HepG2 (cell line): ENCODE measurements at regions not wholly inside any gene's neighbourhood (a gene's known extent, or its start where the extent isn't known, plus 50 kb on each side); places are given as distances from the start of the nearest gene placed in this dataset.

Experiments used
- ATAC-seq: fragments of 200-7000 bp; cut with Tn5 transposase; 3 replicates; pipeline ENCODE4 v1.9.1; 2020; ENCODE audit warnings: mild to moderate bottlenecking, moderate library complexity
- BruUV-seq: library from RNA; stranded (reverse); fragments of 400-500 nt; replicated peaks from 2 replicates; lab custom pipeline; 2021; lab: Mats Ljungman, UMichigan
- CTCF ChIA-PET: fragments of 300-600 bp; formaldehyde crosslinking; extraction: SDS; loops from one replicate; lab custom pipeline; 2021; ENCODE audit warnings: low total read pairs, inconsistent platforms, low intra/inter-chr PET ratio; lab: Yijun Ruan, JAX
- POLR2A ChIA-PET: fragments of 350-600 bp; sonication (Branson Sonifier 250); formaldehyde crosslinking; loops from one replicate; lab custom pipeline; 2020; ENCODE audit warnings: antibody characterized with exemption, inconsistent platforms; lab: Yijun Ruan, JAX
- DNase-seq: peaks from one replicate; pipeline ENCODE4 v3.0.0-alpha.2; 2015; ENCODE audit warnings: low spot score
- FAIRE-seq: peaks from 3 replicates; lab custom pipeline; 2011; peaks lifted over from hg19 to GRCh38; lab: Jason Lieb, UNC
- H2AFZ ChIP-seq: one replicate; pipeline ENCODE4 v1.6.1; 2011; ENCODE audit warnings: low read length, inconsistent platforms
- H3K27ac ChIP-seq: fragments of 300-600 bp; 3 replicates; pipeline ENCODE4 v1.8.0; 2011; ENCODE audit warnings: mixed run types, mild to moderate bottlenecking, mixed read lengths, low read length, inconsistent platforms; ENCODE audit not compliant: insufficient read depth; ENCODE audit errors: extremely low read length
- H3K27me3 ChIP-seq, 2 experiments: fragments of 200-600 bp in 1 of 2; 2 replicates in 1 of 2; 3 replicates in 1 of 2; pipeline versions ENCODE4 v1.6.0 to v1.8.0; 2011; ENCODE audit warnings: low read length in 2 of 2, mild to moderate bottlenecking in 2 of 2, moderate library complexity in 2 of 2, inconsistent platforms in 1 of 2; ENCODE audit not compliant: insufficient read depth in 2 of 2, control insufficient read depth in 1 of 2
- H3K36me3 ChIP-seq, 2 experiments: fragments of 200-600 bp in 1 of 2; replicated peaks in 1 of 2; 2 replicates in 1 of 2; 3 replicates in 1 of 2; pipeline versions ENCODE4 v1.5.1 to v1.8.0; 2011; ENCODE audit warnings: low read length in 2 of 2, inconsistent platforms in 1 of 2; ENCODE audit not compliant: insufficient read depth in 2 of 2, control insufficient read depth in 1 of 2
- H3K4me1 ChIP-seq: 2 replicates; pipeline ENCODE4 v1.5.1; 2012; ENCODE audit warnings: low read length, inconsistent platforms; ENCODE audit not compliant: insufficient read depth
- H3K4me2 ChIP-seq: 2 replicates; pipeline ENCODE4 v1.6.0; 2011; ENCODE audit warnings: low read depth, low read length, inconsistent platforms
- H3K4me3 ChIP-seq, 3 experiments: fragments of 200-600 bp in 1 of 3; sonication (generic), shearing (Covaris generic) in 1 of 3; replicated peaks in 1 of 3; 2 replicates each; pipeline ENCODE4 v1.5.1; 2011 to 2016; ENCODE audit warnings: low read length in 3 of 3, inconsistent platforms in 2 of 3, low read depth in 2 of 3, mild to moderate bottlenecking in 2 of 3, control low read depth in 1 of 3, mixed read lengths in 1 of 3; ENCODE audit not compliant: insufficient read depth in 1 of 3
- H3K79me2 ChIP-seq: one replicate; pipeline ENCODE4 v1.6.1; 2011; ENCODE audit warnings: low read length, inconsistent platforms; ENCODE audit not compliant: insufficient read depth
- H3K9ac ChIP-seq: 2 replicates; pipeline ENCODE4 v1.6.0; 2011; ENCODE audit warnings: mild to moderate bottlenecking, low read depth, low read length, inconsistent platforms; ENCODE audit not compliant: insufficient read depth
- H3K9me3 ChIP-seq: 2 replicates; pipeline ENCODE4 v1.5.1; 2012; ENCODE audit warnings: mild to moderate bottlenecking, low read length
- H4K20me1 ChIP-seq: 2 replicates; pipeline ENCODE4 v1.6.0; 2011; ENCODE audit warnings: inconsistent platforms, mild to moderate bottlenecking, low read length, moderate library complexity; ENCODE audit not compliant: insufficient read depth
- ATF7 ChIP-seq, 2 experiments: fragments of 450-650 bp in 1 of 2; sonication (generic) in 1 of 2; formaldehyde crosslinking in 1 of 2; IDR thresholded peaks; 2 replicates each; pipeline versions ENCODE4 v1.4.0 to v1.6.1; 2016 to 2020; ENCODE audit warnings: antibody characterized with exemption in 1 of 2, mild to moderate bottlenecking in 1 of 2, missing genetic modification reagents in 1 of 2
- BRCA1 ChIP-seq: sonication (generic); formaldehyde crosslinking; IDR thresholded peaks from 2 replicates; pipeline ENCODE4 v1.4.0; 2020; ENCODE audit warnings: missing genetic modification reagents
- GATAD1 ChIP-seq: IDR thresholded peaks from 2 replicates; pipeline ENCODE4 v1.6.1; 2016; ENCODE audit warnings: missing genetic modification reagents, missing compliant biosample characterization
- MAFF ChIP-seq: IDR thresholded peaks from 2 replicates; pipeline ENCODE4 v1.6.1; 2011; ENCODE audit warnings: low read depth, low read length, improper control_type of control experiment
- SIX1 ChIP-seq: sonication (generic); formaldehyde crosslinking; IDR thresholded peaks from 2 replicates; pipeline ENCODE4 v1.4.0; 2020; ENCODE audit warnings: missing genetic modification reagents, borderline replicate concordance
- SRSF9 ChIP-seq: fragments of 200-400 bp; formaldehyde crosslinking; IDR thresholded peaks from 2 replicates; pipeline ENCODE4 v1.6.1; 2018; ENCODE audit warnings: borderline replicate concordance, mild to moderate bottlenecking, low read depth, low read length; ENCODE audit not compliant: insufficient read depth, poor library complexity, severe bottlenecking
- TCF7 ChIP-seq: sonication (generic); IDR thresholded peaks from 2 replicates; pipeline ENCODE4 v1.6.1; 2016; ENCODE audit warnings: antibody characterized with exemption, low read depth
- ZNF431 ChIP-seq: sonication (generic); formaldehyde crosslinking; IDR thresholded peaks from 2 replicates; pipeline ENCODE4 v1.9.0; 2022; ENCODE audit warnings: missing genetic modification reagents, low read depth, mild to moderate bottlenecking, borderline replicate concordance
- ZNF432 ChIP-seq: sonication (generic); formaldehyde crosslinking; IDR thresholded peaks from 2 replicates; pipeline ENCODE4 v1.5.0; 2020; ENCODE audit warnings: missing genetic modification reagents, mild to moderate bottlenecking, borderline replicate concordance
- ZNF879 ChIP-seq: sonication (generic); formaldehyde crosslinking; IDR thresholded peaks from 2 replicates; pipeline ENCODE4 v1.8.1; 2023; ENCODE audit warnings: missing genetic modification reagents
- ZSCAN29 ChIP-seq: sonication (generic); formaldehyde crosslinking; conservative IDR thresholded peaks from 2 replicates; pipeline ENCODE4 v1.4.0; 2020; ENCODE audit warnings: mild to moderate bottlenecking, missing genetic modification reagents
- WGBS: methylation state at CpG from one replicate; pipeline ENCODE4 v1.1.6; 2017; ENCODE audit warnings: low lambda C conversion rate; 5-methylcytosine and 5-hydroxymethylcytosine counted together
- in situ Hi-C: cut with HindIII; loops from 2 replicates; pipeline ENCODE4 v1.10.0; 2017; ENCODE audit warnings: low pct_unique_long_range_greater_than_20kb; ENCODE audit not compliant: extremely low pct_ligation_motif_present
- intact Hi-C: fragments of 100-400 bp; cut with micrococcal nuclease; formaldehyde crosslinking; loops from one replicate; pipeline ENCODE4 v1.10.0; 2022; ENCODE audit not compliant: unreplicated experiment
- TF ChIP-seq, protein P1 (sequence below): sonication (generic); formaldehyde crosslinking; IDR thresholded peaks from 2 replicates; pipeline ENCODE4 v1.5.0; 2020; ENCODE audit warnings: missing genetic modification reagents, mild to moderate bottlenecking, borderline replicate concordance

DNA sequence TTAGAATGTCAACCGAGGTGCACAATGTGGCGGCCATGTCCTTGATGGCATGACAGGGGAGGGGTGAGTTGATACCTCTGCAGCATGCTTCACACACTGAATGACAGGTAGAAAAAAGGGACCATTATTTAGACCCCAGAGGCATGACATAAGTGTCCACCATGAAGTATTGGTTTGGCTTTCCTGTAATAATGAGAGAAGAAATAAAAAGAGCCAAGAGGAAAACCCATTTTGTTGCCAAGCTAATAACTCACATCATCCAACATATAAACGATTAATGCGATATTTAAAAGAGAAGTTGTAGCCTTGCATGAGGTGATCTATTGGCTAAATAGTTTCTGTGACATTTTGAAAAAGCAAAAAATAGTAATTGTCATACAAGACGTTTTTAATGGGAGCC is 343.4 kb downstream of the LRIG3 start:
- POLR2A ChIA-PET, result no interaction called here
- intact Hi-C loops (no loop called here), in situ Hi-C loops (no loop called here)
- Histone ChIP-seq H2AFZ (no peak overlapping the region), H3K4me2 (no peak overlapping the region), H3K9ac (no peak overlapping the region), H3K9me3 (no peaks in the 10 kb centered on the region), H3K36me3 (no peaks in the 10 kb centered on the region), H4K20me1 (no peaks in the 10 kb centered on the region), H3K27ac (no peak overlapping the region), H3K4me1 (no peaks in the 10 kb centered on the region), H3K27me3 (peaks cover 0 to 3% of the 10 kb centered on the region in 2 experiments; a peak in 1 of 5 replicates), H3K4me3 (no peak overlapping the region), H3K79me2 (no peaks in the 10 kb centered on the region)
- ATAC-seq (no peak), FAIRE-seq (no peak), DNase-seq (no peak)
- CTCF ChIA-PET, result no interaction called here
- no TSS peak for BruUV-seq
- TF ChIP-seq, protein P1, sequence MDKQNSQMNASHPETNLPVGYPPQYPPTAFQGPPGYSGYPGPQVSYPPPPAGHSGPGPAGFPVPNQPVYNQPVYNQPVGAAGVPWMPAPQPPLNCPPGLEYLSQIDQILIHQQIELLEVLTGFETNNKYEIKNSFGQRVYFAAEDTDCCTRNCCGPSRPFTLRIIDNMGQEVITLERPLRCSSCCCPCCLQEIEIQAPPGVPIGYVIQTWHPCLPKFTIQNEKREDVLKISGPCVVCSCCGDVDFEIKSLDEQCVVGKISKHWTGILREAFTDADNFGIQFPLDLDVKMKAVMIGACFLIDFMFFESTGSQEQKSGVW (CRISPR knock-in tag), result no peak
- TF ChIP-seq SRSF9 (no peak), ZNF879 (CRISPR knock-in tag) (no peak), GATAD1 (CRISPR knock-in tag) (no peak), SIX1 (CRISPR knock-in tag) (no peak), TCF7 (no peak)
- WGBS, result 22% methylated on average over 5 of the region's 5 CpGs

DNA sequence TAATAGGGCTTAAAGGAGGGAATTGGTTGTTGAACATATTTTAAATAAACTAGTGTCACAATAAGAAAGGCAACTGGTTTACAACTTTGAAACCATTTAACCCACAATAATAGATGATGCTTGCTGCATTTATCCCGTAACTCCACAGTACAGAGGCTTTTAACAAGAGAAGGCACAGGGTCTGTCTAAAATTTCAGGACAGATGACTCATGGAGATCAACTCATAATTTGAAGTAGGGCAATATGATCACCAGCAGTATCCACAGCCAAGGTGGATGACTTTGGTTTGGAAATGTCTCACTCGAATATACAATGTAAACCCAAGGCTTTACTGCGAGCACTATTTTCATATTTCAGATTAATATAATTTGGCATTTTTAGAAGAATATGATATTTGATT is 340.2 kb downstream of the LRIG3 start:
- H3K79me2 ChIP-seq, result no peaks in the 10 kb centered on the region
- POLR2A ChIA-PET, result no interaction called here
- no peak for DNase-seq
- H3K9me3 ChIP-seq, result no peaks in the 10 kb centered on the region
- peaks cover 0 to 3% of the 10 kb centered on the region in 2 experiments; a peak in 1 of 5 replicates for H3K27me3 ChIP-seq
- no peaks in the 10 kb centered on the region for H3K36me3 ChIP-seq
- ATAC-seq, result no peak
- no peak overlapping the region for H3K9ac ChIP-seq
- WGBS, result 47% methylated on average over 3 of the region's 3 CpGs
- H3K4me1 ChIP-seq, result no peaks in the 10 kb centered on the region
- H4K20me1 ChIP-seq, result no peaks in the 10 kb centered on the region
- H3K27ac ChIP-seq, result no peak overlapping the region
- CTCF ChIA-PET, result no interaction called here
- intact Hi-C loops (no loop called here), in situ Hi-C loops (no loop called here)
- no peak overlapping the region for H3K4me2 ChIP-seq
- no peak for FAIRE-seq
- no peak overlapping the region for H2AFZ ChIP-seq
- no TSS peak for BruUV-seq
- H3K4me3 ChIP-seq, result no peak overlapping the region
- TF ChIP-seq ZNF431 (CRISPR knock-in tag), result no peak
- TF ChIP-seq ZSCAN29, result no peak
- no peak for TF ChIP-seq BRCA1 (CRISPR knock-in tag)
- TF ChIP-seq ZNF432 (CRISPR knock-in tag), result no peak
- no peak for TF ChIP-seq MAFF
- no peak for TF ChIP-seq ZNF879 (CRISPR knock-in tag)
- no peak for TF ChIP-seq ATF7 (IDR thresholded peaks at IDR 0.05)
- no peak for TF ChIP-seq ATF7 (CRISPR knock-in tag; IDR thresholded peaks at IDR 0.05)
